Panc1 (cell line): ENCODE measurements at regions not wholly inside any gene's neighbourhood (a gene's known extent, or its start where the extent isn't known, plus 50 kb on each side); places are given as distances from the start of the nearest gene placed in this dataset.

Experiments
- ATAC-seq: fragments of 200-7000 bp; cut with Tn5 transposase; 2 replicates; pipeline ENCODE4 v1.9.1; 2020; ENCODE audit warnings: mild to moderate bottlenecking, moderate library complexity
- BruUV-seq: library from RNA; stranded (reverse); fragments of 400-500 nt; replicated peaks from 2 replicates; lab custom pipeline; 2021; lab: Mats Ljungman, UMichigan
- CTCF ChIA-PET: fragments of 300-600 bp; sonication (Branson Sonifier 250); formaldehyde crosslinking; loops from one replicate; lab custom pipeline; 2022; ENCODE audit warnings: antibody characterized with exemption; lab: Charles Lee
- POLR2A ChIA-PET: fragments of 300-600 bp; sonication (Branson Sonifier 250); formaldehyde crosslinking; loops from one replicate; lab custom pipeline; 2022; ENCODE audit warnings: antibody characterized with exemption; lab: Charles Lee
- DNase-seq: peaks from one replicate; pipeline ENCODE4 v3.0.0-alpha.2; 2010; ENCODE audit warnings: low read depth, low spot score
- H3K27ac ChIP-seq: 2 replicates; pipeline ENCODE4 v1.5.1; 2011; ENCODE audit warnings: mild to moderate bottlenecking, low read length, inconsistent platforms
- H3K27me3 ChIP-seq: fragments of 200-500 bp; sonication (Bioruptor generic); 2 replicates; pipeline ENCODE4 v1.6.0; 2014; ENCODE audit warnings: low read length, inconsistent platforms; ENCODE audit not compliant: control insufficient read depth, insufficient read depth
- H3K36me3 ChIP-seq: fragments of 200-500 bp; sonication (Bioruptor generic); 2 replicates; pipeline ENCODE4 v1.5.1; 2014; ENCODE audit warnings: inconsistent platforms, mild to moderate bottlenecking, low read length, moderate library complexity; ENCODE audit not compliant: control insufficient read depth, insufficient read depth
- H3K4me1 ChIP-seq: 2 replicates; pipeline ENCODE4 v1.5.1; 2011; ENCODE audit warnings: inconsistent platforms, mild to moderate bottlenecking, low read length, moderate library complexity; ENCODE audit not compliant: control insufficient read depth, insufficient read depth
- H3K4me3 ChIP-seq, 2 experiments: 2 replicates each; pipeline ENCODE4 v1.5.1; 2011 to 2012; ENCODE audit warnings: low read depth in 2 of 2, low read length in 2 of 2, mild to moderate bottlenecking in 2 of 2, inconsistent platforms in 1 of 2, moderate library complexity in 1 of 2
- H3K9me3 ChIP-seq: fragments of 200-500 bp; sonication (Bioruptor generic); 2 replicates; pipeline ENCODE4 v1.5.1; 2014; ENCODE audit warnings: low read depth, mild to moderate bottlenecking, inconsistent platforms, low read length, moderate library complexity; ENCODE audit not compliant: control insufficient read depth, insufficient read depth
- CTCF ChIP-seq: fragments of 450-650 bp; IDR thresholded peaks from 2 replicates; pipeline ENCODE4 v1.5.1; 2017; ENCODE audit warnings: mild to moderate bottlenecking
- POLR2AphosphoS5 ChIP-seq: IDR thresholded peaks from 2 replicates; pipeline ENCODE4 v1.6.1; 2012; ENCODE audit warnings: mild to moderate bottlenecking, low read depth, low read length, moderate library complexity
- SIN3A ChIP-seq: IDR thresholded peaks from 2 replicates; pipeline ENCODE4 v1.6.1; 2012; ENCODE audit warnings: low read depth, mild to moderate bottlenecking, low read length, moderate library complexity, borderline replicate concordance; ENCODE audit not compliant: insufficient read depth
- TCF7L2 ChIP-seq: IDR thresholded peaks from 2 replicates; pipeline ENCODE4 v1.6.1; 2011; ENCODE audit warnings: mild to moderate bottlenecking, low read depth, low read length, inconsistent platforms
- in situ Hi-C: cut with HindIII; loops from 2 replicates; pipeline ENCODE4 v1.10.0; 2016; ENCODE audit warnings: low sequenced_read_pairs, low pct_unique_long_range_greater_than_20kb
- intact Hi-C: fragments of 100-400 bp; cut with micrococcal nuclease; formaldehyde crosslinking; loops from one replicate; pipeline ENCODE4 v1.10.0; 2022; ENCODE audit not compliant: unreplicated experiment
- TF ChIP-seq, protein P1 (sequence below), 2 experiments: IDR thresholded peaks; 2 replicates each; pipeline ENCODE4 v1.6.1; 2011 to 2012; ENCODE audit warnings: low read depth in 2 of 2, control low read depth in 1 of 2, low read length in 1 of 2, mild to moderate bottlenecking in 1 of 2, moderate library complexity in 1 of 2; ENCODE audit not compliant: insufficient read depth in 1 of 2

- no peak overlapping the region for H3K27ac ChIP-seq
- ChIA-PET POLR2A (no interaction called here), CTCF (interaction anchor here (0.6 kb wide), 1 partner anchor 116 kb away, joined by 5 read pairs; no protein-coding TSS in a partner anchor)
- ATAC-seq: no peak
- no peak for DNase-seq
- TF ChIP-seq CTCF: no peak
- no peak for TF ChIP-seq POLR2AphosphoS5
- no peak for TF ChIP-seq TCF7L2
- TF ChIP-seq, protein P1, sequence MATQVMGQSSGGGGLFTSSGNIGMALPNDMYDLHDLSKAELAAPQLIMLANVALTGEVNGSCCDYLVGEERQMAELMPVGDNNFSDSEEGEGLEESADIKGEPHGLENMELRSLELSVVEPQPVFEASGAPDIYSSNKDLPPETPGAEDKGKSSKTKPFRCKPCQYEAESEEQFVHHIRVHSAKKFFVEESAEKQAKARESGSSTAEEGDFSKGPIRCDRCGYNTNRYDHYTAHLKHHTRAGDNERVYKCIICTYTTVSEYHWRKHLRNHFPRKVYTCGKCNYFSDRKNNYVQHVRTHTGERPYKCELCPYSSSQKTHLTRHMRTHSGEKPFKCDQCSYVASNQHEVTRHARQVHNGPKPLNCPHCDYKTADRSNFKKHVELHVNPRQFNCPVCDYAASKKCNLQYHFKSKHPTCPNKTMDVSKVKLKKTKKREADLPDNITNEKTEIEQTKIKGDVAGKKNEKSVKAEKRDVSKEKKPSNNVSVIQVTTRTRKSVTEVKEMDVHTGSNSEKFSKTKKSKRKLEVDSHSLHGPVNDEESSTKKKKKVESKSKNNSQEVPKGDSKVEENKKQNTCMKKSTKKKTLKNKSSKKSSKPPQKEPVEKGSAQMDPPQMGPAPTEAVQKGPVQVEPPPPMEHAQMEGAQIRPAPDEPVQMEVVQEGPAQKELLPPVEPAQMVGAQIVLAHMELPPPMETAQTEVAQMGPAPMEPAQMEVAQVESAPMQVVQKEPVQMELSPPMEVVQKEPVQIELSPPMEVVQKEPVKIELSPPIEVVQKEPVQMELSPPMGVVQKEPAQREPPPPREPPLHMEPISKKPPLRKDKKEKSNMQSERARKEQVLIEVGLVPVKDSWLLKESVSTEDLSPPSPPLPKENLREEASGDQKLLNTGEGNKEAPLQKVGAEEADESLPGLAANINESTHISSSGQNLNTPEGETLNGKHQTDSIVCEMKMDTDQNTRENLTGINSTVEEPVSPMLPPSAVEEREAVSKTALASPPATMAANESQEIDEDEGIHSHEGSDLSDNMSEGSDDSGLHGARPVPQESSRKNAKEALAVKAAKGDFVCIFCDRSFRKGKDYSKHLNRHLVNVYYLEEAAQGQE (IDR thresholded peaks at IDR 0.05; ENCODE audit: insufficient read depth in 1 of 2, low read depth in 2 of 2, low read length in 1 of 2): no peak
- no peak for TF ChIP-seq SIN3A
- no peaks in the 10 kb centered on the region for H3K36me3 ChIP-seq
- H3K4me3 ChIP-seq: no peak overlapping the region
- peaks cover 2% of the 10 kb centered on the region; the same call in 1 of the 2 replicates for H3K4me1 ChIP-seq
- H3K9me3 ChIP-seq: no peaks in the 10 kb centered on the region
- intact Hi-C loops: no loop called here
- BruUV-seq: no TSS peak
- in situ Hi-C loops: no loop called here
- no peaks in the 10 kb centered on the region for H3K27me3 ChIP-seq
Measured at GRCh38 chr5:28310696-28311095, 1272.3 kb upstream of the CDH9 start.

- in situ Hi-C loops (no loop called here), intact Hi-C loops (no loop called here)
- CTCF ChIA-PET: no interaction called here
- Histone ChIP-seq H3K4me3 (no peak overlapping the region), H3K27me3 (no peaks in the 10 kb centered on the region), H3K9me3 (no peaks in the 10 kb centered on the region), H3K27ac (no peak overlapping the region), H3K4me1 (no peaks in the 10 kb centered on the region), H3K36me3 (no peaks in the 10 kb centered on the region)
- BruUV-seq: no TSS peak
- ATAC-seq: no peak
- no peak for DNase-seq
- POLR2A ChIA-PET: no interaction called here
- no peak for TF ChIP-seq CTCF
- TF ChIP-seq TCF7L2: no peak
- TF ChIP-seq, protein P1 (IDR thresholded peaks at IDR 0.05; ENCODE audit: insufficient read depth in 1 of 2, low read depth in 2 of 2, low read length in 1 of 2): no peak
- no peak for TF ChIP-seq POLR2AphosphoS5
- TF ChIP-seq SIN3A: no peak
Measured at GRCh38 chr5:28305891-28306290, 1267.5 kb upstream of the CDH9 start.
